Keratinocyte (primary cell): ENCODE measurements at regions not wholly inside any gene's neighbourhood (a gene's known extent, or its start where the extent isn't known, plus 50 kb on each side); places are given as distances from the start of the nearest gene placed in this dataset.

Source experiments
- DNase-seq: peaks from one replicate; pipeline ENCODE4 v3.0.0-alpha.2; 2011; ENCODE audit warnings: low read depth, missing footprints, low spot score
- FAIRE-seq: peaks from 2 replicates; lab custom pipeline; 2011; peaks lifted over from hg19 to GRCh38; lab: Jason Lieb, UNC
- H2AFZ ChIP-seq: 2 replicates; pipeline ENCODE4 v1.6.0; 2012; ENCODE audit warnings: low read length, control low read depth, inconsistent platforms; ENCODE audit not compliant: control insufficient read depth
- H3K27ac ChIP-seq: 2 replicates; pipeline ENCODE4 v1.5.1; 2011; ENCODE audit warnings: low read length; ENCODE audit not compliant: control insufficient read depth, insufficient read depth
- H3K27me3 ChIP-seq: 3 replicates; pipeline ENCODE4 v1.6.0; 2011; ENCODE audit warnings: low read length; ENCODE audit not compliant: control insufficient read depth, insufficient read depth; ENCODE audit errors: extremely low read depth
- H3K36me3 ChIP-seq, 2 experiments: 2 replicates in 1 of 2; 3 replicates in 1 of 2; pipeline ENCODE4 v1.5.1; 2011; ENCODE audit warnings: low read length in 2 of 2, mild to moderate bottlenecking in 1 of 2; ENCODE audit not compliant: control insufficient read depth in 2 of 2, insufficient read depth in 2 of 2; ENCODE audit errors: extremely low read depth in 1 of 2
- H3K4me1 ChIP-seq: 3 replicates; pipeline ENCODE4 v1.5.1; 2011; ENCODE audit warnings: low read length; ENCODE audit not compliant: control insufficient read depth, insufficient read depth; ENCODE audit errors: extremely low read depth
- H3K4me2 ChIP-seq: 3 replicates; pipeline ENCODE4 v1.6.0; 2011; ENCODE audit warnings: low read depth, low read length; ENCODE audit not compliant: control insufficient read depth, insufficient read depth; ENCODE audit errors: extremely low read depth
- H3K4me3 ChIP-seq, 3 experiments: fragments of 200-600 bp in 1 of 3; sonication (generic) in 1 of 3; 2 replicates in 2 of 3; 3 replicates in 1 of 3; pipeline ENCODE4 v1.5.1; 2011 to 2016; ENCODE audit warnings: low read length in 3 of 3, mild to moderate bottlenecking in 3 of 3, control low read depth in 2 of 3, inconsistent platforms in 1 of 3, low read depth in 1 of 3, mixed read lengths in 1 of 3, mixed run types in 1 of 3, moderate library complexity in 1 of 3; ENCODE audit not compliant: control insufficient read depth in 2 of 3, insufficient read depth in 2 of 3; ENCODE audit errors: extremely low read depth in 1 of 3
- H3K79me2 ChIP-seq: 2 replicates; pipeline ENCODE4 v1.6.0; 2012; ENCODE audit warnings: low read length; ENCODE audit not compliant: control insufficient read depth, insufficient read depth
- H3K9ac ChIP-seq: 3 replicates; pipeline ENCODE4 v1.6.0; 2011; ENCODE audit warnings: low read length; ENCODE audit not compliant: control insufficient read depth, insufficient read depth; ENCODE audit errors: extremely low read depth
- H3K9me1 ChIP-seq: 3 replicates; pipeline ENCODE4 v1.6.0; 2011; ENCODE audit warnings: low read length; ENCODE audit not compliant: control insufficient read depth, insufficient read depth; ENCODE audit errors: extremely low read depth
- H3K9me3 ChIP-seq: 2 replicates; pipeline ENCODE4 v1.5.1; 2012; ENCODE audit warnings: low read depth, low read length; ENCODE audit not compliant: control insufficient read depth
- H4K20me1 ChIP-seq: 3 replicates; pipeline ENCODE4 v1.6.0; 2011; ENCODE audit warnings: low read length; ENCODE audit not compliant: control insufficient read depth, insufficient read depth; ENCODE audit errors: extremely low read depth
- EZH2 ChIP-seq: IDR thresholded peaks from one replicate; pipeline ENCODE4 v1.6.1; 2012; ENCODE audit warnings: inconsistent platforms, mild to moderate bottlenecking, low read length, moderate library complexity
- dilution Hi-C: fragments of 300-500 bp; cut with MboI; formaldehyde crosslinking; loops from one replicate; pipeline ENCODE4 v1.7.0; 2020; ENCODE audit warnings: low sequenced_read_pairs; ENCODE audit not compliant: extremely low pct_ligation_motif_present
- TF ChIP-seq, protein P1 (sequence below), 3 experiments: IDR thresholded peaks in 1 of 3; conservative IDR thresholded peaks in 1 of 3; optimal IDR thresholded peaks in 1 of 3; 2 replicates in 2 of 3; 3 replicates in 1 of 3; pipeline versions ENCODE3 to v1.5.1; 2011; ENCODE audit warnings: low read length in 3 of 3, mild to moderate bottlenecking in 3 of 3, moderate library complexity in 2 of 3, control low read depth in 1 of 3, inconsistent platforms in 1 of 3; ENCODE audit not compliant: insufficient read depth in 2 of 3; ENCODE audit errors: extremely low read depth in 1 of 3

DNA sequence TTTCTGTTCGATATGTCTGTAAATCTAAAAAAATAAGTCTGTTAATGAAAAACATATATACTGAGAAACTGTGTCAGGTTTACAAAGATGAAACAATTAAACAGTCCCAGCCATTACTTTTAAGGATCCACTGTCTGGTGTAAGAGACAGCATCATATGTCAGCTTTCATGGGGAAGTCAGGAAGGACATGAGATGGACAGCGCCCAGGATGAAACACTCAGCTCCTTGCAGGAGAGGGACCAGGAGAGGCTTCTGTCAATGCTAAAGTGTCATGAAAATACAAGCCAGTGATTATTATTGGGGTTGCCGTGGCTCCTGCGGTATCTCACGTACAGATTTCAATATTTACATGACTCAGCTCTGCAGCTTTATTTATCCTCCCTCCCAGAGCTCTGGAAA lies 1524.6 kb downstream of the TBC1D22A start:
- Histone ChIP-seq H3K27ac (no peak overlapping the region), H3K4me1 (no peaks in the 10 kb centered on the region), H3K9me1 (no peaks in the 10 kb centered on the region), H3K4me3 (no peak overlapping the region), H4K20me1 (no peaks in the 10 kb centered on the region), H3K4me2 (no peak overlapping the region), H3K36me3 (no peaks in the 10 kb centered on the region), H3K9ac (no peak overlapping the region), H3K27me3 (no peaks in the 10 kb centered on the region), H3K79me2 (no peaks in the 10 kb centered on the region), H2AFZ (no peak overlapping the region), H3K9me3 (peaks cover 2% of the 10 kb centered on the region)
- DNase-seq = no peak
- FAIRE-seq = no peak
- TF ChIP-seq, protein P1, sequence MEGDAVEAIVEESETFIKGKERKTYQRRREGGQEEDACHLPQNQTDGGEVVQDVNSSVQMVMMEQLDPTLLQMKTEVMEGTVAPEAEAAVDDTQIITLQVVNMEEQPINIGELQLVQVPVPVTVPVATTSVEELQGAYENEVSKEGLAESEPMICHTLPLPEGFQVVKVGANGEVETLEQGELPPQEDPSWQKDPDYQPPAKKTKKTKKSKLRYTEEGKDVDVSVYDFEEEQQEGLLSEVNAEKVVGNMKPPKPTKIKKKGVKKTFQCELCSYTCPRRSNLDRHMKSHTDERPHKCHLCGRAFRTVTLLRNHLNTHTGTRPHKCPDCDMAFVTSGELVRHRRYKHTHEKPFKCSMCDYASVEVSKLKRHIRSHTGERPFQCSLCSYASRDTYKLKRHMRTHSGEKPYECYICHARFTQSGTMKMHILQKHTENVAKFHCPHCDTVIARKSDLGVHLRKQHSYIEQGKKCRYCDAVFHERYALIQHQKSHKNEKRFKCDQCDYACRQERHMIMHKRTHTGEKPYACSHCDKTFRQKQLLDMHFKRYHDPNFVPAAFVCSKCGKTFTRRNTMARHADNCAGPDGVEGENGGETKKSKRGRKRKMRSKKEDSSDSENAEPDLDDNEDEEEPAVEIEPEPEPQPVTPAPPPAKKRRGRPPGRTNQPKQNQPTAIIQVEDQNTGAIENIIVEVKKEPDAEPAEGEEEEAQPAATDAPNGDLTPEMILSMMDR (optimal IDR thresholded peaks at IDR 0.05 in 1 of 3, IDR thresholded peaks at IDR 0.05 in 1 of 3, conservative IDR thresholded peaks at IDR 0.05 in 1 of 3; ENCODE audit: extremely low read depth in 1 of 3, insufficient read depth in 2 of 3, low read length in 3 of 3) = no peak
- TF ChIP-seq EZH2 = no peak
- dilution Hi-C loops = no loop called here

GRCh38 chr22:48284671-48285070 lies 1522.2 kb downstream of the TBC1D22A start:
- Histone ChIP-seq H3K9ac (no peak overlapping the region), H3K9me1 (no peaks in the 10 kb centered on the region), H3K4me3 (no peak overlapping the region), H3K79me2 (no peaks in the 10 kb centered on the region), H4K20me1 (no peaks in the 10 kb centered on the region), H3K9me3 (peaks cover 2% of the 10 kb centered on the region), H3K27me3 (no peaks in the 10 kb centered on the region), H3K27ac (no peak overlapping the region), H3K4me1 (no peaks in the 10 kb centered on the region), H2AFZ (no peak overlapping the region), H3K4me2 (no peak overlapping the region), H3K36me3 (no peaks in the 10 kb centered on the region)
- FAIRE-seq (no peak), DNase-seq (no peak)
- dilution Hi-C loops = no loop called here
- TF ChIP-seq, protein P1 (optimal IDR thresholded peaks at IDR 0.05 in 1 of 3, IDR thresholded peaks at IDR 0.05 in 1 of 3, conservative IDR thresholded peaks at IDR 0.05 in 1 of 3; ENCODE audit: extremely low read depth in 1 of 3, insufficient read depth in 2 of 3, low read length in 3 of 3) = no peak
- TF ChIP-seq EZH2 = no peak
